CD4-positive, alpha-beta T cell (primary cell): ENCODE measurements at regions not wholly inside any gene's neighbourhood (a gene's known extent, or its start where the extent isn't known, plus 50 kb on each side); places are given as distances from the start of the nearest gene placed in this dataset.

Experiments used
- ATAC-seq: fragments of 200-7000 bp; cut with Tn5 transposase; one replicate; pipeline ENCODE4 v1.10.0; 2022; ENCODE audit warnings: mild to moderate bottlenecking; ENCODE audit not compliant: poor library complexity
- CTCF ChIA-PET: fragments of 350-600 bp; sonication (Branson Sonifier 250); formaldehyde crosslinking; loops from one replicate; lab custom pipeline; 2021; ENCODE audit warnings: antibody characterized with exemption, inconsistent platforms; lab: Charles Lee
- POLR2A ChIA-PET: fragments of 350-600 bp; sonication (Branson Sonifier 250); formaldehyde crosslinking; loops from one replicate; lab custom pipeline; 2021; ENCODE audit warnings: antibody characterized with exemption, inconsistent platforms; lab: Charles Lee
- DNase-seq, 14 experiments: peaks; one replicate each; pipeline ENCODE4 v3.0.0-alpha.2; 2013 to 2020; ENCODE audit warnings: mixed read lengths in 2 of 14
- H3K27ac ChIP-seq, 2 donors: one replicate each; pipeline versions ENCODE4 v1.5.1 to v1.7.0; 2013; ENCODE audit warnings: low read length in 2 of 2, low read depth in 1 of 2, mild to moderate bottlenecking in 1 of 2
- H3K27me3 ChIP-seq, 2 experiments: 1 replicate in 1 of 2; 2 replicates in 1 of 2; pipeline versions ENCODE4 v1.6.1 to v1.7.0; 2013; ENCODE audit warnings: low read length in 2 of 2, control low read depth in 1 of 2, mild to moderate bottlenecking in 1 of 2, moderate library complexity in 1 of 2; ENCODE audit not compliant: insufficient read depth in 2 of 2, control insufficient read depth in 1 of 2
- H3K36me3 ChIP-seq: one replicate; pipeline ENCODE4 v1.6.1; 2013; ENCODE audit warnings: low read length, control low read depth; ENCODE audit not compliant: insufficient read depth
- H3K4me1 ChIP-seq: one replicate; pipeline ENCODE4 v1.6.1; 2013; ENCODE audit warnings: low read length, control low read depth; ENCODE audit not compliant: insufficient read depth
- H3K4me3 ChIP-seq: one replicate; pipeline ENCODE4 v1.5.1; 2013; ENCODE audit warnings: mild to moderate bottlenecking, low read length, moderate library complexity
- H3K9me3 ChIP-seq, 2 experiments: 1 replicate in 1 of 2; 2 replicates in 1 of 2; pipeline versions ENCODE4 v1.6.1 to v1.7.0; 2013; ENCODE audit warnings: low read length in 2 of 2, mild to moderate bottlenecking in 2 of 2, control low read depth in 1 of 2, moderate library complexity in 1 of 2; ENCODE audit not compliant: control insufficient read depth in 1 of 2, insufficient read depth in 1 of 2
- H3K27ac Mint-ChIP-seq: one replicate; pipeline ENCODE4 v1.8.0; 2020; ENCODE audit warnings: mixed read lengths
- H3K27me3 Mint-ChIP-seq: one replicate; pipeline ENCODE4 v1.8.0; 2021; ENCODE audit warnings: mixed read lengths
- H3K36me3 Mint-ChIP-seq: one replicate; pipeline ENCODE4 v1.8.0; 2021; ENCODE audit warnings: low read depth, mixed read lengths
- H3K4me1 Mint-ChIP-seq: one replicate; pipeline ENCODE4 v1.8.0; 2021; ENCODE audit warnings: low read depth, mixed read lengths
- H3K4me3 Mint-ChIP-seq: one replicate; pipeline ENCODE4 v1.8.0; 2020; ENCODE audit warnings: mild to moderate bottlenecking, mixed read lengths
- H3K9me3 Mint-ChIP-seq: one replicate; pipeline ENCODE4 v1.8.0; 2020; ENCODE audit warnings: mixed read lengths
- CTCF ChIP-seq: fragments of 200-600 bp; IDR thresholded peaks from one replicate; pipeline ENCODE4 v1.8.0; 2022; ENCODE audit warnings: antibody characterized with exemption, mild to moderate bottlenecking
- intact Hi-C, 2 experiments: fragments of 100-400 bp; cut with DNase I in 1 of 2; cut with micrococcal nuclease in 1 of 2; formaldehyde crosslinking; loops; one replicate each; pipeline versions ENCODE4 v1.15.1 to v1.9.0; 2023 to 2025; cut with DNase I, micrococcal nuclease

GRCh38 chr14:61632807-61633206 is 62.5 kb upstream of the HIF1A start:
- intact Hi-C loops = no loop called here

GRCh38 chr14:61636291-61636690 is 59.0 kb upstream of the HIF1A start:
- Mint-ChIP-seq H3K36me3 (no peaks in the 10 kb centered on the region), H3K27ac (no peak overlapping the region)
- POLR2A ChIA-PET = no interaction called here

More at GRCh38 chr14:61632807-61633206, 62.5 kb upstream of the HIF1A start:
- Histone ChIP-seq H3K36me3 (no peaks in the 10 kb centered on the region), H3K9me3 (no peaks in the 10 kb centered on the region), H3K4me1 (no peaks in the 10 kb centered on the region), H3K4me3 (no peak overlapping the region), H3K27ac (no peak overlapping the region), H3K27me3 (no peaks in the 10 kb centered on the region)
- ChIA-PET POLR2A (no interaction called here), CTCF (no interaction called here)
- DNase-seq (no peak), ATAC-seq (no peak)
- Mint-ChIP-seq H3K27me3 (no peaks in the 10 kb centered on the region), H3K4me3 (no peak overlapping the region), H3K9me3 (no peaks in the 10 kb centered on the region), H3K36me3 (no peaks in the 10 kb centered on the region), H3K27ac (no peak overlapping the region), H3K4me1 (no peaks in the 10 kb centered on the region)
- TF ChIP-seq CTCF = no peak

GRCh38 chr14:61636779-61637178 is 58.5 kb upstream of the HIF1A start:
- POLR2A ChIA-PET = no interaction called here
- no peak overlapping the region for H3K27ac ChIP-seq
- H3K36me3 Mint-ChIP-seq = no peaks in the 10 kb centered on the region
- H3K27me3 Mint-ChIP-seq = no peaks in the 10 kb centered on the region
- H3K9me3 Mint-ChIP-seq = no peaks in the 10 kb centered on the region
- no peak overlapping the region for H3K4me3 ChIP-seq
- TF ChIP-seq CTCF = no peak
- DNase-seq (no peak), ATAC-seq (no peak)
- CTCF ChIA-PET = no interaction called here
- no peaks in the 10 kb centered on the region for H3K36me3 ChIP-seq
- H3K27ac Mint-ChIP-seq = no peak overlapping the region
- no peaks in the 10 kb centered on the region for H3K9me3 ChIP-seq
- H3K4me1 ChIP-seq = no peaks in the 10 kb centered on the region
- no peaks in the 10 kb centered on the region for H3K4me1 Mint-ChIP-seq
- intact Hi-C loops = no loop called here
- no peak overlapping the region for H3K4me3 Mint-ChIP-seq
- no peaks in the 10 kb centered on the region for H3K27me3 ChIP-seq

More at GRCh38 chr14:61636291-61636690, 59.0 kb upstream of the HIF1A start:
- no peak for TF ChIP-seq CTCF
- H3K27me3 ChIP-seq = no peaks in the 10 kb centered on the region
- no peak overlapping the region for H3K4me3 ChIP-seq
- Mint-ChIP-seq H3K27me3 (no peaks in the 10 kb centered on the region), H3K4me1 (no peaks in the 10 kb centered on the region), H3K9me3 (no peaks in the 10 kb centered on the region), H3K4me3 (no peak overlapping the region)
- DNase-seq (no peak), ATAC-seq (no peak)
- no peaks in the 10 kb centered on the region for H3K9me3 ChIP-seq
- CTCF ChIA-PET = no interaction called here
- H3K27ac ChIP-seq = no peak overlapping the region
- H3K4me1 ChIP-seq = no peaks in the 10 kb centered on the region
- no peaks in the 10 kb centered on the region for H3K36me3 ChIP-seq
- intact Hi-C loops = no loop called here
